HepG2 (cell line): ENCODE measurements at regions not wholly inside any gene's neighbourhood (a gene's known extent, or its start where the extent isn't known, plus 50 kb on each side); places are given as distances from the start of the nearest gene placed in this dataset.

Source experiments
- ATAC-seq: fragments of 200-7000 bp; cut with Tn5 transposase; 3 replicates; pipeline ENCODE4 v1.9.1; 2020; ENCODE audit warnings: mild to moderate bottlenecking, moderate library complexity
- BruUV-seq: library from RNA; stranded (reverse); fragments of 400-500 nt; replicated peaks from 2 replicates; lab custom pipeline; 2021; lab: Mats Ljungman, UMichigan
- CTCF ChIA-PET: fragments of 300-600 bp; formaldehyde crosslinking; extraction: SDS; loops from one replicate; lab custom pipeline; 2021; ENCODE audit warnings: low total read pairs, inconsistent platforms, low intra/inter-chr PET ratio; lab: Yijun Ruan, JAX
- POLR2A ChIA-PET: fragments of 350-600 bp; sonication (Branson Sonifier 250); formaldehyde crosslinking; loops from one replicate; lab custom pipeline; 2020; ENCODE audit warnings: antibody characterized with exemption, inconsistent platforms; lab: Yijun Ruan, JAX
- DNase-seq: peaks from one replicate; pipeline ENCODE4 v3.0.0-alpha.2; 2015; ENCODE audit warnings: low spot score
- FAIRE-seq: peaks from 3 replicates; lab custom pipeline; 2011; peaks lifted over from hg19 to GRCh38; lab: Jason Lieb, UNC
- H2AFZ ChIP-seq: one replicate; pipeline ENCODE4 v1.6.1; 2011; ENCODE audit warnings: low read length, inconsistent platforms
- H3K27ac ChIP-seq: fragments of 300-600 bp; 3 replicates; pipeline ENCODE4 v1.8.0; 2011; ENCODE audit warnings: mixed run types, mild to moderate bottlenecking, mixed read lengths, low read length, inconsistent platforms; ENCODE audit not compliant: insufficient read depth; ENCODE audit errors: extremely low read length
- H3K27me3 ChIP-seq, 2 experiments: fragments of 200-600 bp in 1 of 2; 2 replicates in 1 of 2; 3 replicates in 1 of 2; pipeline versions ENCODE4 v1.6.0 to v1.8.0; 2011; ENCODE audit warnings: low read length in 2 of 2, mild to moderate bottlenecking in 2 of 2, moderate library complexity in 2 of 2, inconsistent platforms in 1 of 2; ENCODE audit not compliant: insufficient read depth in 2 of 2, control insufficient read depth in 1 of 2
- H3K36me3 ChIP-seq, 2 experiments: fragments of 200-600 bp in 1 of 2; replicated peaks in 1 of 2; 2 replicates in 1 of 2; 3 replicates in 1 of 2; pipeline versions ENCODE4 v1.5.1 to v1.8.0; 2011; ENCODE audit warnings: low read length in 2 of 2, inconsistent platforms in 1 of 2; ENCODE audit not compliant: insufficient read depth in 2 of 2, control insufficient read depth in 1 of 2
- H3K4me1 ChIP-seq: 2 replicates; pipeline ENCODE4 v1.5.1; 2012; ENCODE audit warnings: low read length, inconsistent platforms; ENCODE audit not compliant: insufficient read depth
- H3K4me2 ChIP-seq: 2 replicates; pipeline ENCODE4 v1.6.0; 2011; ENCODE audit warnings: low read depth, low read length, inconsistent platforms
- H3K4me3 ChIP-seq, 3 experiments: fragments of 200-600 bp in 1 of 3; sonication (generic), shearing (Covaris generic) in 1 of 3; replicated peaks in 1 of 3; 2 replicates each; pipeline ENCODE4 v1.5.1; 2011 to 2016; ENCODE audit warnings: low read length in 3 of 3, inconsistent platforms in 2 of 3, low read depth in 2 of 3, mild to moderate bottlenecking in 2 of 3, control low read depth in 1 of 3, mixed read lengths in 1 of 3; ENCODE audit not compliant: insufficient read depth in 1 of 3
- H3K79me2 ChIP-seq: one replicate; pipeline ENCODE4 v1.6.1; 2011; ENCODE audit warnings: low read length, inconsistent platforms; ENCODE audit not compliant: insufficient read depth
- H3K9ac ChIP-seq: 2 replicates; pipeline ENCODE4 v1.6.0; 2011; ENCODE audit warnings: mild to moderate bottlenecking, low read depth, low read length, inconsistent platforms; ENCODE audit not compliant: insufficient read depth
- H3K9me3 ChIP-seq: 2 replicates; pipeline ENCODE4 v1.5.1; 2012; ENCODE audit warnings: mild to moderate bottlenecking, low read length
- H4K20me1 ChIP-seq: 2 replicates; pipeline ENCODE4 v1.6.0; 2011; ENCODE audit warnings: inconsistent platforms, mild to moderate bottlenecking, low read length, moderate library complexity; ENCODE audit not compliant: insufficient read depth
- BCL3 ChIP-seq: sonication (generic); formaldehyde crosslinking; IDR thresholded peaks from 2 replicates; pipeline ENCODE4 v1.5.1; 2020; ENCODE audit warnings: mild to moderate bottlenecking, missing genetic modification reagents, moderate library complexity
- DDIT3 ChIP-seq: sonication (generic); formaldehyde crosslinking; IDR thresholded peaks from 2 replicates; pipeline ENCODE4 v1.4.0; 2020; ENCODE audit warnings: mild to moderate bottlenecking, missing genetic modification reagents
- DMTF1 ChIP-seq: sonication (generic); formaldehyde crosslinking; IDR thresholded peaks from 2 replicates; pipeline ENCODE4 v1.4.0; 2020; ENCODE audit warnings: mild to moderate bottlenecking, missing genetic modification reagents
- ETV5 ChIP-seq: IDR thresholded peaks from 2 replicates; pipeline ENCODE4 v1.6.1; 2018; ENCODE audit warnings: missing biosample characterization, missing genetic modification reagents, inconsistent platforms, borderline replicate concordance
- GPN1 ChIP-seq: sonication (generic); formaldehyde crosslinking; IDR thresholded peaks from 2 replicates; pipeline ENCODE4 v1.5.1; 2020; ENCODE audit warnings: missing genetic modification reagents, borderline replicate concordance
- HNRNPH1 ChIP-seq: fragments of 200-400 bp; formaldehyde crosslinking; optimal IDR thresholded peaks from 2 replicates; pipeline ENCODE3; 2017; ENCODE audit warnings: mild to moderate bottlenecking, low read depth, low read length
- MNT ChIP-seq: fragments of 450-650 bp; IDR thresholded peaks from 2 replicates; pipeline ENCODE4 v1.6.1; 2016
- MTA1 ChIP-seq: sonication (generic); formaldehyde crosslinking; IDR thresholded peaks from 2 replicates; pipeline ENCODE4 v1.4.0; 2020; ENCODE audit warnings: missing genetic modification reagents, mild to moderate bottlenecking, borderline replicate concordance
- MXI1 ChIP-seq: IDR thresholded peaks from 3 replicates; pipeline ENCODE4 v1.6.1; 2012; ENCODE audit warnings: low read depth, low read length, inconsistent platforms, borderline replicate concordance
- NFE2 ChIP-seq: sonication (generic); formaldehyde crosslinking; IDR thresholded peaks from 2 replicates; pipeline ENCODE4 v1.4.0; 2020; ENCODE audit warnings: missing genetic modification reagents
- RBAK ChIP-seq: sonication (generic); formaldehyde crosslinking; IDR thresholded peaks from 2 replicates; pipeline ENCODE4 v1.5.1; 2020; ENCODE audit warnings: mild to moderate bottlenecking, missing genetic modification reagents
- RFX5 ChIP-seq: IDR thresholded peaks from 2 replicates; pipeline ENCODE4 v1.6.1; 2011; ENCODE audit warnings: low read depth, low read length, improper control_type of control experiment
- TEAD2 ChIP-seq: sonication (generic); formaldehyde crosslinking; IDR thresholded peaks from 2 replicates; pipeline ENCODE4 v1.9.0; 2021; ENCODE audit warnings: missing genetic modification reagents
- YY1 ChIP-seq: IDR thresholded peaks from 2 replicates; pipeline ENCODE4 v1.6.1; 2011; ENCODE audit warnings: low read length, low read depth, moderate library complexity, mild to moderate bottlenecking; ENCODE audit not compliant: insufficient read depth, insufficient replicate concordance
- ZFP62 ChIP-seq: sonication (generic); formaldehyde crosslinking; IDR thresholded peaks from 2 replicates; pipeline ENCODE4 v1.4.0; 2020; ENCODE audit warnings: missing genetic modification reagents
- ZNF230 ChIP-seq: sonication (generic); formaldehyde crosslinking; IDR thresholded peaks from 2 replicates; pipeline ENCODE4 v1.4.0; 2020; ENCODE audit warnings: mild to moderate bottlenecking, missing genetic modification reagents
- ZNF30 ChIP-seq: sonication (generic); formaldehyde crosslinking; IDR thresholded peaks from 2 replicates; pipeline ENCODE4 v1.5.0; 2020; ENCODE audit warnings: mild to moderate bottlenecking, missing genetic modification reagents
- ZSCAN22 ChIP-seq: sonication (generic); formaldehyde crosslinking; IDR thresholded peaks from 2 replicates; pipeline ENCODE4 v1.4.0; 2020; ENCODE audit warnings: mild to moderate bottlenecking, missing genetic modification reagents
- ZXDC ChIP-seq: sonication (generic); formaldehyde crosslinking; IDR thresholded peaks from 2 replicates; pipeline ENCODE4 v1.5.0; 2020; ENCODE audit warnings: mild to moderate bottlenecking, missing genetic modification reagents
- WGBS: methylation state at CpG from one replicate; pipeline ENCODE4 v1.1.6; 2017; ENCODE audit warnings: low lambda C conversion rate; 5-methylcytosine and 5-hydroxymethylcytosine counted together
- in situ Hi-C: cut with HindIII; loops from 2 replicates; pipeline ENCODE4 v1.10.0; 2017; ENCODE audit warnings: low pct_unique_long_range_greater_than_20kb; ENCODE audit not compliant: extremely low pct_ligation_motif_present
- intact Hi-C: fragments of 100-400 bp; cut with micrococcal nuclease; formaldehyde crosslinking; loops from one replicate; pipeline ENCODE4 v1.10.0; 2022; ENCODE audit not compliant: unreplicated experiment

- POLR2A ChIA-PET: no interaction called here
- no peak for TF ChIP-seq TEAD2 (CRISPR knock-in tag)
- TF ChIP-seq DDIT3 (CRISPR knock-in tag): no peak
- TF ChIP-seq MTA1 (CRISPR knock-in tag): no peak
- no peak for TF ChIP-seq ZXDC (CRISPR knock-in tag)
- TF ChIP-seq ZFP62 (CRISPR knock-in tag): no peak
- no peak for TF ChIP-seq MNT
- TF ChIP-seq DMTF1 (CRISPR knock-in tag): no peak
- no peak for TF ChIP-seq NFE2 (CRISPR knock-in tag)
- TF ChIP-seq ZNF230 (CRISPR knock-in tag): no peak
- TF ChIP-seq MXI1: no peak
- no peak for TF ChIP-seq YY1
- no peak for TF ChIP-seq ETV5 (CRISPR knock-in tag)
- TF ChIP-seq ZNF30 (CRISPR knock-in tag): no peak
- no peak for TF ChIP-seq RFX5
- no peak for TF ChIP-seq BCL3 (CRISPR knock-in tag)
- TF ChIP-seq RBAK (CRISPR knock-in tag): no peak
- no peak for TF ChIP-seq HNRNPH1
- TF ChIP-seq GPN1 (CRISPR knock-in tag): no peak
- TF ChIP-seq ZSCAN22: no peak
Measured at GRCh38 chr13:34751044-34751443, 191.0 kb upstream of the NBEA start.

More at GRCh38 chr13:34751044-34751443, 191.0 kb upstream of the NBEA start:
- Histone ChIP-seq H3K9me3 (no peaks in the 10 kb centered on the region), H3K4me2 (no peak overlapping the region), H4K20me1 (no peaks in the 10 kb centered on the region), H3K4me3 (no peak overlapping the region), H3K27ac (no peak overlapping the region), H3K36me3 (no peaks in the 10 kb centered on the region), H3K27me3 (peaks cover 0 to 15% of the 10 kb centered on the region in 2 experiments; a peak in 1 of 5 replicates), H3K4me1 (no peaks in the 10 kb centered on the region), H3K79me2 (no peaks in the 10 kb centered on the region), H2AFZ (no peak overlapping the region), H3K9ac (no peak overlapping the region)
- ATAC-seq (no peak), FAIRE-seq (no peak), DNase-seq (no peak)
- CTCF ChIA-PET: no interaction called here
- intact Hi-C loops (no loop called here), in situ Hi-C loops (no loop called here)
- 2% methylated on average over 3 of the region's 3 CpGs for WGBS
- BruUV-seq: no TSS peak
